HEK293 (cell line): ENCODE measurements at regions not wholly inside any gene's neighbourhood (a gene's known extent, or its start where the extent isn't known, plus 50 kb on each side); places are given as distances from the start of the nearest gene placed in this dataset.

Source experiments
- KLF1 ChIP-seq: fragments of 450-650 bp; formaldehyde crosslinking; IDR thresholded peaks from 2 replicates; pipeline ENCODE4 v1.5.1; 2016; ENCODE audit warnings: missing biosample characterization, missing genetic modification characterization
- MEIS1 ChIP-seq: sonication (generic); formaldehyde crosslinking; IDR thresholded peaks from 2 replicates; pipeline ENCODE4 v1.8.1; 2022; ENCODE audit warnings: missing genetic modification reagents, mild to moderate bottlenecking, borderline replicate concordance
- ZNF114 ChIP-seq: fragments of 450-650 bp; formaldehyde crosslinking; IDR thresholded peaks from 2 replicates; pipeline ENCODE4 v1.5.0; 2017; ENCODE audit warnings: missing biosample characterization, missing genetic modification characterization
- ZNF266 ChIP-seq: fragments of 450-650 bp; formaldehyde crosslinking; IDR thresholded peaks from 2 replicates; pipeline ENCODE4 v1.5.1; 2016; ENCODE audit warnings: missing biosample characterization, missing genetic modification characterization, low read depth
- ZNF707 ChIP-seq: fragments of 450-650 bp; formaldehyde crosslinking; IDR thresholded peaks from 2 replicates; pipeline ENCODE4 v1.5.1; 2016; ENCODE audit warnings: missing biosample characterization, missing genetic modification characterization
- ZNF776 ChIP-seq: fragments of 450-650 bp; formaldehyde crosslinking; IDR thresholded peaks from 2 replicates; pipeline ENCODE4 v1.5.0; 2017; ENCODE audit warnings: missing biosample characterization, missing genetic modification characterization, borderline replicate concordance
- ZXDB ChIP-seq: fragments of 450-650 bp; formaldehyde crosslinking; IDR thresholded peaks from 2 replicates; pipeline ENCODE4 v1.5.1; 2016; ENCODE audit warnings: missing biosample characterization, missing genetic modification characterization
- TF ChIP-seq, protein P1 (sequence below): fragments of 450-650 bp; formaldehyde crosslinking; IDR thresholded peaks from 2 replicates; pipeline ENCODE4 v1.5.1; 2016; ENCODE audit warnings: missing biosample characterization, missing genetic modification characterization
- TF ChIP-seq, protein P2 (sequence below): fragments of 450-650 bp; formaldehyde crosslinking; IDR thresholded peaks from 2 replicates; pipeline ENCODE4 v1.5.1; 2016; ENCODE audit warnings: missing biosample characterization, missing genetic modification characterization

DNA sequence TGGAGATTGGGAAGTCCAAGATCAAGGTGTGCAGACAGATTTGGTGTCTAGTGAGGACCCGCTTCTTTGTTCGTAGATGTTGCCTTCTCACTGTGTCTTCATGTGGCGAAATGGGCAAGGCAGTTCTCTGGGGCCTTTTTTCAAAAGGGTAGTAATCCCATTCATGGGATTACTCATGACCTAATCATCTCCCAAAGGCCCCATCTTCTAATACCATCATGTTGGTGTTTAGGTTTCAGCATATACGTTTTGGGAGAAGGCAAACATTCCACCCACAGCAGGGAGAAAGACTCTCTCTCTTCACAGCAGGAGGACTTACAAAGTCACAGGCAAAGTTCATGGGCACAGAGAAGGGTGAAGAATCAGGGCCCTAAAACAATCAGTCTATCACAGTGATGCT lies 252.1 kb downstream of the RPLP1 start:
- TF ChIP-seq ZNF114 (tag by site-specific recombination) (no peak), ZNF776 (no peak), KLF1 (tag by site-specific recombination) (no peak), MEIS1 (CRISPR knock-in tag) (no peak), ZNF266 (no peak), ZNF707 (tag by site-specific recombination) (no peak), ZXDB (tag by site-specific recombination) (no peak)
- TF ChIP-seq, protein P1, sequence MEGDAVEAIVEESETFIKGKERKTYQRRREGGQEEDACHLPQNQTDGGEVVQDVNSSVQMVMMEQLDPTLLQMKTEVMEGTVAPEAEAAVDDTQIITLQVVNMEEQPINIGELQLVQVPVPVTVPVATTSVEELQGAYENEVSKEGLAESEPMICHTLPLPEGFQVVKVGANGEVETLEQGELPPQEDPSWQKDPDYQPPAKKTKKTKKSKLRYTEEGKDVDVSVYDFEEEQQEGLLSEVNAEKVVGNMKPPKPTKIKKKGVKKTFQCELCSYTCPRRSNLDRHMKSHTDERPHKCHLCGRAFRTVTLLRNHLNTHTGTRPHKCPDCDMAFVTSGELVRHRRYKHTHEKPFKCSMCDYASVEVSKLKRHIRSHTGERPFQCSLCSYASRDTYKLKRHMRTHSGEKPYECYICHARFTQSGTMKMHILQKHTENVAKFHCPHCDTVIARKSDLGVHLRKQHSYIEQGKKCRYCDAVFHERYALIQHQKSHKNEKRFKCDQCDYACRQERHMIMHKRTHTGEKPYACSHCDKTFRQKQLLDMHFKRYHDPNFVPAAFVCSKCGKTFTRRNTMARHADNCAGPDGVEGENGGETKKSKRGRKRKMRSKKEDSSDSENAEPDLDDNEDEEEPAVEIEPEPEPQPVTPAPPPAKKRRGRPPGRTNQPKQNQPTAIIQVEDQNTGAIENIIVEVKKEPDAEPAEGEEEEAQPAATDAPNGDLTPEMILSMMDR (tag by site-specific recombination) = no peak
- TF ChIP-seq, protein P2, sequence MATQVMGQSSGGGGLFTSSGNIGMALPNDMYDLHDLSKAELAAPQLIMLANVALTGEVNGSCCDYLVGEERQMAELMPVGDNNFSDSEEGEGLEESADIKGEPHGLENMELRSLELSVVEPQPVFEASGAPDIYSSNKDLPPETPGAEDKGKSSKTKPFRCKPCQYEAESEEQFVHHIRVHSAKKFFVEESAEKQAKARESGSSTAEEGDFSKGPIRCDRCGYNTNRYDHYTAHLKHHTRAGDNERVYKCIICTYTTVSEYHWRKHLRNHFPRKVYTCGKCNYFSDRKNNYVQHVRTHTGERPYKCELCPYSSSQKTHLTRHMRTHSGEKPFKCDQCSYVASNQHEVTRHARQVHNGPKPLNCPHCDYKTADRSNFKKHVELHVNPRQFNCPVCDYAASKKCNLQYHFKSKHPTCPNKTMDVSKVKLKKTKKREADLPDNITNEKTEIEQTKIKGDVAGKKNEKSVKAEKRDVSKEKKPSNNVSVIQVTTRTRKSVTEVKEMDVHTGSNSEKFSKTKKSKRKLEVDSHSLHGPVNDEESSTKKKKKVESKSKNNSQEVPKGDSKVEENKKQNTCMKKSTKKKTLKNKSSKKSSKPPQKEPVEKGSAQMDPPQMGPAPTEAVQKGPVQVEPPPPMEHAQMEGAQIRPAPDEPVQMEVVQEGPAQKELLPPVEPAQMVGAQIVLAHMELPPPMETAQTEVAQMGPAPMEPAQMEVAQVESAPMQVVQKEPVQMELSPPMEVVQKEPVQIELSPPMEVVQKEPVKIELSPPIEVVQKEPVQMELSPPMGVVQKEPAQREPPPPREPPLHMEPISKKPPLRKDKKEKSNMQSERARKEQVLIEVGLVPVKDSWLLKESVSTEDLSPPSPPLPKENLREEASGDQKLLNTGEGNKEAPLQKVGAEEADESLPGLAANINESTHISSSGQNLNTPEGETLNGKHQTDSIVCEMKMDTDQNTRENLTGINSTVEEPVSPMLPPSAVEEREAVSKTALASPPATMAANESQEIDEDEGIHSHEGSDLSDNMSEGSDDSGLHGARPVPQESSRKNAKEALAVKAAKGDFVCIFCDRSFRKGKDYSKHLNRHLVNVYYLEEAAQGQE (tag by site-specific recombination) = no peak
